ENCODE measurements at regions not wholly inside any gene's neighbourhood (a gene's known extent, or its start where the extent isn't known, plus 50 kb on each side); places are given as distances from the start of the nearest gene placed in this dataset.

DNA sequence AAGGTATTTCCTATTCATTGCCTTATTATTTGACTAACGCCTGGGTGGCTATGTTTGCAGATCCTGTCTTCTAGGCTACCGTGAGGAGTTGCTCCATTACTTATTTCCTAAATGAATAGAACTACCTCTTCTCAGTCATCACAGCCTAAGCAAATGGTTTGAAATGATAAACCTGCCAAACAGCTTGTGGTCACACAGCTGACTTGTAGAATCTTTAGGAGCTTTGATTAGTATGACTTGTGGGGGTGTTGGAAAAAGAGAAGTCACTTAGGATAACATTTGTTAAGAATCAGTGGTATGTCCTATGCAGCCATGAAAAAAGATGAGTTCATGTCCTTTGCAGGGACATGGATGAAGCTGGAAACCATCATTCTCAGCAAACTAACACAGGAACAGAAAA lies 169.3 kb downstream of the PPARGC1A start:
- ATAC-seq (ENCODE audit: insufficient read depth, low read depth) (no peak), DNase-seq (no peak)
- Histone ChIP-seq H3K36me3 (ENCODE audit: insufficient read depth, low read length) (no peaks in the 10 kb centered on the region), H3K79me2 (ENCODE audit: insufficient read depth, low read length) (no peaks in the 10 kb centered on the region), H2AFZ (ENCODE audit: low read depth, low read length) (no peak overlapping the region), H3K27ac (ENCODE audit: low read length) (no peak overlapping the region), H3K9ac (ENCODE audit: low read depth, low read length) (no peak overlapping the region), H4K20me1 (ENCODE audit: insufficient read depth, low read length) (no peaks in the 10 kb centered on the region), H3K27me3 (ENCODE audit: insufficient read depth, low read length, poor library complexity) (no peaks in the 10 kb centered on the region), H3K4me1 (ENCODE audit: insufficient read depth, low read length) (no peaks in the 10 kb centered on the region), H3K4me2 (ENCODE audit: insufficient read depth, low read length) (no peak overlapping the region), H3K9me3 (ENCODE audit: insufficient read depth, low read length, severe bottlenecking) (no peaks in the 10 kb centered on the region), H3K4me3 (ENCODE audit: low read depth in 1 of 2, low read length in 2 of 2) (no peak overlapping the region)
- TF ChIP-seq EZH2 (IDR thresholded peaks at IDR 0.05; ENCODE audit: borderline replicate concordance, low read depth, low read length, severe bottlenecking): no peak
- TF ChIP-seq, protein P1, sequence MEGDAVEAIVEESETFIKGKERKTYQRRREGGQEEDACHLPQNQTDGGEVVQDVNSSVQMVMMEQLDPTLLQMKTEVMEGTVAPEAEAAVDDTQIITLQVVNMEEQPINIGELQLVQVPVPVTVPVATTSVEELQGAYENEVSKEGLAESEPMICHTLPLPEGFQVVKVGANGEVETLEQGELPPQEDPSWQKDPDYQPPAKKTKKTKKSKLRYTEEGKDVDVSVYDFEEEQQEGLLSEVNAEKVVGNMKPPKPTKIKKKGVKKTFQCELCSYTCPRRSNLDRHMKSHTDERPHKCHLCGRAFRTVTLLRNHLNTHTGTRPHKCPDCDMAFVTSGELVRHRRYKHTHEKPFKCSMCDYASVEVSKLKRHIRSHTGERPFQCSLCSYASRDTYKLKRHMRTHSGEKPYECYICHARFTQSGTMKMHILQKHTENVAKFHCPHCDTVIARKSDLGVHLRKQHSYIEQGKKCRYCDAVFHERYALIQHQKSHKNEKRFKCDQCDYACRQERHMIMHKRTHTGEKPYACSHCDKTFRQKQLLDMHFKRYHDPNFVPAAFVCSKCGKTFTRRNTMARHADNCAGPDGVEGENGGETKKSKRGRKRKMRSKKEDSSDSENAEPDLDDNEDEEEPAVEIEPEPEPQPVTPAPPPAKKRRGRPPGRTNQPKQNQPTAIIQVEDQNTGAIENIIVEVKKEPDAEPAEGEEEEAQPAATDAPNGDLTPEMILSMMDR (IDR thresholded peaks at IDR 0.05; ENCODE audit: borderline replicate concordance, extremely low read depth, low read length, poor library complexity, severe bottlenecking): no peak

DNA sequence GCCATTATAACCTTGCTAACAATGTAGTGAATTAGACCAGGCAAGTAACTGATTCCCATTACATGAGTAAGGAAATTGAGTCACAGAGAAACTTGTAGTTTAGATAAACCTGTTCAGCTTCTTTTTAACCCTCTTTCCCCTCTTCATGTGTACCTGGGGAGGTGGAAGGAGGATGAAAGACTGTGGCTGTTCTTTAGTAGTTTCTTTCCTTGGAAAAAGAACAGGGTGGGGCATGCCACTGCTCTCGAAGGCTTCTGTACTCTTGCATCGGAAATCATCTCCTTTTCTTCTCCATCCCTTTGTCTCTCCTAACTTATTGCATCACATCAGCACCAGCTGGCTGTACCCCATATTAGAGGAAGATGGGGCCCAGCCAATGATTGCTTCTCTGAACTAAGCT lies 171.4 kb downstream of the PPARGC1A start:
- Histone ChIP-seq H3K4me2 (ENCODE audit: insufficient read depth, low read length) (no peak overlapping the region), H3K79me2 (ENCODE audit: insufficient read depth, low read length) (no peaks in the 10 kb centered on the region), H3K36me3 (ENCODE audit: insufficient read depth, low read length) (no peaks in the 10 kb centered on the region), H2AFZ (ENCODE audit: low read depth, low read length) (no peak overlapping the region), H3K27me3 (ENCODE audit: insufficient read depth, low read length, poor library complexity) (no peaks in the 10 kb centered on the region), H3K4me1 (ENCODE audit: insufficient read depth, low read length) (no peaks in the 10 kb centered on the region), H3K4me3 (ENCODE audit: low read depth in 1 of 2, low read length in 2 of 2) (no peak overlapping the region), H3K9ac (ENCODE audit: low read depth, low read length) (no peak overlapping the region), H3K9me3 (ENCODE audit: insufficient read depth, low read length, severe bottlenecking) (no peaks in the 10 kb centered on the region), H4K20me1 (ENCODE audit: insufficient read depth, low read length) (no peaks in the 10 kb centered on the region), H3K27ac (ENCODE audit: low read length) (no peak overlapping the region)
- TF ChIP-seq, protein P1 (IDR thresholded peaks at IDR 0.05; ENCODE audit: borderline replicate concordance, extremely low read depth, low read length, poor library complexity, severe bottlenecking): no peak
- no peak for TF ChIP-seq EZH2 (IDR thresholded peaks at IDR 0.05; ENCODE audit: borderline replicate concordance, low read depth, low read length, severe bottlenecking)
- no peak for ATAC-seq (ENCODE audit: insufficient read depth, low read depth)
- no peak for DNase-seq

DNA sequence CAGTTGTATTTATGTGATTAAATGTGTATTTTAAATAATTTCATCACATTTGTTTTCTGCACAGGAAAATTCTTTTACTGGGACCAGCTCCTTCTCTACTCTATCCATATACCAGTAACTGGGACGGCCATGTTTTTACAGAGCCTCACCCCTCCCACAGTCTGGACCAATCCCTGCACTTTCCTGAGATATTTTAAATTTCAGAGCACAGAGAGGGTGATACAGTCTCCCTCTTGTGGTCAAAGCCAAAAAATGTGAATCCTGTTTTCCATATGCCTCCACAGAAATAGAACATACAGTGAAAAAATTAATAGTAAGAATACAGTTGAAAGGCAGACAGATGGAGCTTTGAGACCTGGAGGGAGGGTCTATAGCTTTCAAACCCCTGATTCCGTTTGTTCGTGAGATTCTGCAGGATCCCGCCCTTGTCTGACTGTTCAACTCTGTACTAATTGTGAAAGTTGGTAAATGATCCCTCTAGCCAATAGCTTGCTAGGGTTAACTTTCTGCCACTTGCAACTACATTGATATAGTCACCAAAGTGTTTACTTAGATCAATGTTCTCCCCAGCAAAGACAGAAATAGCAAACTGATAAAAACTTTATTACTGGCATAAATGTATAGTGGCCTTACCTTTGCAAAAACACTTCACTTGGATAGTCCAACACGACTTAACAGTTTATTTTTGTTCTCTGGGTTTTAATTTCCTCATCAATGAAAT lies 172.2 kb downstream of the PPARGC1A start:
- Histone ChIP-seq H3K36me3 (ENCODE audit: insufficient read depth, low read length) (no peaks in the 10 kb centered on the region), H4K20me1 (ENCODE audit: insufficient read depth, low read length) (no peaks in the 10 kb centered on the region), H2AFZ (ENCODE audit: low read depth, low read length) (no peak overlapping the region), H3K4me2 (ENCODE audit: insufficient read depth, low read length) (no peak overlapping the region), H3K4me1 (ENCODE audit: insufficient read depth, low read length) (no peaks in the 10 kb centered on the region), H3K9ac (ENCODE audit: low read depth, low read length) (no peak overlapping the region), H3K27me3 (ENCODE audit: insufficient read depth, low read length, poor library complexity) (no peaks in the 10 kb centered on the region), H3K27ac (ENCODE audit: low read length) (no peak overlapping the region), H3K79me2 (ENCODE audit: insufficient read depth, low read length) (no peaks in the 10 kb centered on the region), H3K4me3 (ENCODE audit: low read depth in 1 of 2, low read length in 2 of 2) (no peak overlapping the region), H3K9me3 (ENCODE audit: insufficient read depth, low read length, severe bottlenecking) (no peaks in the 10 kb centered on the region)
- ATAC-seq (ENCODE audit: insufficient read depth, low read depth) (peak; percentile 74), DNase-seq (no peak)
- TF ChIP-seq, protein P1 (IDR thresholded peaks at IDR 0.05; ENCODE audit: borderline replicate concordance, extremely low read depth, low read length, poor library complexity, severe bottlenecking): peak; percentile 39
- no peak for TF ChIP-seq EZH2 (IDR thresholded peaks at IDR 0.05; ENCODE audit: borderline replicate concordance, low read depth, low read length, severe bottlenecking)

Data from DND-41 (cell line).